H1 (cell line): ENCODE measurements at regions not wholly inside any gene's neighbourhood (a gene's known extent, or its start where the extent isn't known, plus 50 kb on each side); places are given as distances from the start of the nearest gene placed in this dataset.
A peak's percentile ranks its signal among the peaks of the same experiment; 100 is the strongest.

Experiments
- EP300 ChIP-seq, 2 experiments: IDR thresholded peaks; 1 replicate in 1 of 2; 2 replicates in 1 of 2; pipeline ENCODE4 v1.6.1; 2011 to 2012; ENCODE audit warnings: low read depth in 2 of 2, low read length in 2 of 2, mild to moderate bottlenecking in 2 of 2, borderline replicate concordance in 1 of 2, inconsistent platforms in 1 of 2, moderate library complexity in 1 of 2
- EZH2 ChIP-seq: fragments of 200-600 bp; sonication (generic); IDR thresholded peaks from 2 replicates; pipeline ENCODE4 v1.7.1; 2012; ENCODE audit warnings: low read depth, mild to moderate bottlenecking, moderate library complexity, low read length, inconsistent platforms; ENCODE audit not compliant: severe bottlenecking
- JUND ChIP-seq: IDR thresholded peaks from 2 replicates; pipeline ENCODE4 v1.6.1; 2011; ENCODE audit warnings: mild to moderate bottlenecking, improper control_type of control experiment, low read length
- SP1 ChIP-seq: IDR thresholded peaks from 2 replicates; pipeline ENCODE4 v1.6.1; 2011; ENCODE audit warnings: low read depth, low read length
- SRF ChIP-seq: IDR thresholded peaks from 2 replicates; pipeline ENCODE4 v1.6.1; 2011; ENCODE audit warnings: mild to moderate bottlenecking, low read depth, low read length, moderate library complexity
- SUZ12 ChIP-seq: fragments of 200-600 bp; sonication (generic); IDR thresholded peaks from 2 replicates; pipeline ENCODE4 v1.6.1; 2012; ENCODE audit warnings: mild to moderate bottlenecking, inconsistent platforms, low read length, moderate library complexity, mixed read lengths
- TF ChIP-seq, protein P1 (sequence below), 3 experiments: IDR thresholded peaks; 1 replicate in 2 of 3; 2 replicates in 1 of 3; pipeline versions ENCODE4 v1.5.1 to v1.6.1; 2011; ENCODE audit warnings: low read length in 3 of 3, mild to moderate bottlenecking in 3 of 3, inconsistent platforms in 2 of 3, low read depth in 1 of 3, moderate library complexity in 1 of 3; ENCODE audit not compliant: insufficient read depth in 1 of 3; ENCODE audit errors: control extremely low read depth in 1 of 3

DNA sequence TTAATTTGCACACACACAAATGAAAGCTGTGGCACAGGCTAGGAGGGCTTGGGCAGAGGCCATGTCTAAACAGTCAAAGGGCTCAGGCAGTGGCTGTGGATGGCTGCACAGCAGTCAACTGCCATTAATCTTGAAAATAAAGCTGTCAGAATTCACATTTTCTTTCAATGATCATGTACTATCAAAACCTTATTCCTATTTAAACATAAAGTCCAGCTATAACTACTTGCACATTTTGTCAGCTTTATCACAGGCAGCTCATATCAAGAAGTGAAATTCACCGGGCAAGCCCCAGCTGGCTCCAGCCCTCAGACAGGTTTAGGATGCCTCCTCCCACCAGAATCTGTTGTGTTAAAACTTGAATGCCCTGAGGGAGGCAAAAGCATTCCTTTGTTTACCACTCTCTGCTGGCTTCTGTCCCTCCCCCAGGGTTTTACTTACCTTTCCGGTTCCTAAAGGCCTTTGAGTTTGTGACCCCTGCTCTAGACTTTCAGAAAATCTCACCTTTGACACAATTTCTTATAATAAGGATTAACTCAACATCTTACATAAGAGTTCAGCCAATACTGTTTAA, 54.9 kb upstream of the GRAMD2B start:
- no peak for TF ChIP-seq JUND
- peak; percentile 82 for TF ChIP-seq SP1
- TF ChIP-seq SRF, result no peak
- TF ChIP-seq EP300 (IDR thresholded peaks at IDR 0.05; ENCODE audit: borderline replicate concordance in 1 of 2, low read depth in 2 of 2, low read length in 2 of 2), result no peak
- TF ChIP-seq EZH2, result no peak
- TF ChIP-seq, protein P1, sequence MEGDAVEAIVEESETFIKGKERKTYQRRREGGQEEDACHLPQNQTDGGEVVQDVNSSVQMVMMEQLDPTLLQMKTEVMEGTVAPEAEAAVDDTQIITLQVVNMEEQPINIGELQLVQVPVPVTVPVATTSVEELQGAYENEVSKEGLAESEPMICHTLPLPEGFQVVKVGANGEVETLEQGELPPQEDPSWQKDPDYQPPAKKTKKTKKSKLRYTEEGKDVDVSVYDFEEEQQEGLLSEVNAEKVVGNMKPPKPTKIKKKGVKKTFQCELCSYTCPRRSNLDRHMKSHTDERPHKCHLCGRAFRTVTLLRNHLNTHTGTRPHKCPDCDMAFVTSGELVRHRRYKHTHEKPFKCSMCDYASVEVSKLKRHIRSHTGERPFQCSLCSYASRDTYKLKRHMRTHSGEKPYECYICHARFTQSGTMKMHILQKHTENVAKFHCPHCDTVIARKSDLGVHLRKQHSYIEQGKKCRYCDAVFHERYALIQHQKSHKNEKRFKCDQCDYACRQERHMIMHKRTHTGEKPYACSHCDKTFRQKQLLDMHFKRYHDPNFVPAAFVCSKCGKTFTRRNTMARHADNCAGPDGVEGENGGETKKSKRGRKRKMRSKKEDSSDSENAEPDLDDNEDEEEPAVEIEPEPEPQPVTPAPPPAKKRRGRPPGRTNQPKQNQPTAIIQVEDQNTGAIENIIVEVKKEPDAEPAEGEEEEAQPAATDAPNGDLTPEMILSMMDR (IDR thresholded peaks at IDR 0.05; ENCODE audit: control extremely low read depth in 1 of 3, insufficient read depth in 1 of 3, low read depth in 1 of 3, low read length in 3 of 3), result no peak
- no peak for TF ChIP-seq SUZ12
